Endothelial cell of umbilical vein (primary cell): ENCODE measurements at regions not wholly inside any gene's neighbourhood (a gene's known extent, or its start where the extent isn't known, plus 50 kb on each side); places are given as distances from the start of the nearest gene placed in this dataset.

ENCODE experiments used
- BruUV-seq: library from RNA; stranded (reverse); fragments of 400-500 nt; replicated peaks from 2 replicates; lab custom pipeline; 2021; lab: Mats Ljungman, UMichigan
- CTCF ChIA-PET: fragments of 300-600, 350-600 bp; sonication (Branson Sonifier 250); formaldehyde crosslinking; loops from one replicate; lab custom pipeline; 2021; ENCODE audit warnings: antibody characterized with exemption, inconsistent platforms; lab: Charles Lee
- POLR2A ChIA-PET: fragments of 300-600, 350-600 bp; sonication (Branson Sonifier 250); formaldehyde crosslinking; loops from one replicate; lab custom pipeline; 2021; ENCODE audit warnings: antibody characterized with exemption, inconsistent platforms; lab: Charles Lee
- DNase-seq: peaks from one replicate; pipeline ENCODE4 v3.0.0-alpha.2; 2011; ENCODE audit warnings: low read depth, low spot score
- FAIRE-seq: peaks from 2 replicates; lab custom pipeline; 2011; peaks lifted over from hg19 to GRCh38; lab: Jason Lieb, UNC
- H2AFZ ChIP-seq: 2 replicates; pipeline ENCODE4 v1.6.0; 2012; ENCODE audit warnings: low read depth, low read length, control low read depth, inconsistent platforms
- H3K27ac ChIP-seq: 2 replicates; pipeline ENCODE4 v1.5.1; 2011; ENCODE audit warnings: low read depth, mild to moderate bottlenecking, control low read depth, low read length, moderate library complexity; ENCODE audit not compliant: insufficient read depth
- H3K27me3 ChIP-seq, 2 experiments: 2 replicates each; pipeline versions ENCODE4 v1.6.0 to v1.6.1; 2011; ENCODE audit warnings: low read length in 2 of 2, mixed read lengths in 1 of 2; ENCODE audit not compliant: control insufficient read depth in 2 of 2, insufficient read depth in 2 of 2
- H3K36me3 ChIP-seq, 2 experiments: 2 replicates in 1 of 2; 3 replicates in 1 of 2; pipeline ENCODE4 v1.5.1; 2011; ENCODE audit warnings: low read length in 2 of 2, mild to moderate bottlenecking in 1 of 2, moderate library complexity in 1 of 2; ENCODE audit not compliant: control insufficient read depth in 2 of 2, insufficient read depth in 2 of 2; ENCODE audit errors: extremely low read depth in 1 of 2
- H3K4me1 ChIP-seq: 3 replicates; pipeline ENCODE4 v1.5.1; 2011; ENCODE audit warnings: mild to moderate bottlenecking, low read length; ENCODE audit not compliant: control insufficient read depth, insufficient read depth; ENCODE audit errors: extremely low read depth
- H3K4me2 ChIP-seq: 2 replicates; pipeline ENCODE4 v1.6.1; 2011; ENCODE audit warnings: low read length, control low read depth, mixed read lengths; ENCODE audit not compliant: insufficient read depth
- H3K4me3 ChIP-seq, 3 experiments: fragments of 200-600 bp in 1 of 3; sonication (generic), shearing (Covaris generic) in 1 of 3; replicated peaks in 1 of 3; 2 replicates each; pipeline ENCODE4 v1.5.1; 2011 to 2016; ENCODE audit warnings: control low read depth in 3 of 3, low read length in 3 of 3, mild to moderate bottlenecking in 2 of 3, inconsistent platforms in 1 of 3, low read depth in 1 of 3, moderate library complexity in 1 of 3; ENCODE audit not compliant: insufficient read depth in 1 of 3
- H3K79me2 ChIP-seq: 2 replicates; pipeline ENCODE4 v1.6.0; 2012; ENCODE audit warnings: low read length, inconsistent platforms; ENCODE audit not compliant: control insufficient read depth, insufficient read depth
- H3K9ac ChIP-seq: replicated peaks from 2 replicates; pipeline ENCODE3; 2011; ENCODE audit warnings: low read length, control low read depth; ENCODE audit not compliant: insufficient read depth; ENCODE audit errors: extremely low read depth
- H3K9me1 ChIP-seq: replicated peaks from 3 replicates; pipeline ENCODE4 v1.6.0; 2011; ENCODE audit warnings: mild to moderate bottlenecking, low read length; ENCODE audit not compliant: control insufficient read depth, insufficient read depth; ENCODE audit errors: extremely low read depth
- H3K9me3 ChIP-seq: replicated peaks from 2 replicates; pipeline ENCODE4 v1.5.1; 2012; ENCODE audit warnings: low read length, inconsistent platforms; ENCODE audit not compliant: control insufficient read depth, insufficient read depth
- H4K20me1 ChIP-seq: replicated peaks from 2 replicates; pipeline ENCODE3; 2011; ENCODE audit warnings: mild to moderate bottlenecking, low read length; ENCODE audit not compliant: control insufficient read depth, insufficient read depth; ENCODE audit errors: extremely low read depth
- EZH2 ChIP-seq: IDR thresholded peaks from 2 replicates; pipeline ENCODE4 v1.6.1; 2012; ENCODE audit warnings: borderline replicate concordance, low read depth, mild to moderate bottlenecking, moderate library complexity, low read length, inconsistent platforms; ENCODE audit not compliant: severe bottlenecking
- FOS ChIP-seq: IDR thresholded peaks from 2 replicates; pipeline ENCODE4 v1.6.1; 2011; ENCODE audit warnings: mild to moderate bottlenecking, low read length, moderate library complexity, borderline replicate concordance; ENCODE audit not compliant: insufficient read depth
- GATA2 ChIP-seq: IDR thresholded peaks from 2 replicates; pipeline ENCODE4 v1.7.0; 2011; ENCODE audit warnings: low read depth, mild to moderate bottlenecking, moderate library complexity, mixed read lengths, low read length; ENCODE audit not compliant: insufficient read length, insufficient read depth
- JUN ChIP-seq: IDR thresholded peaks from 2 replicates; pipeline ENCODE4 v1.6.1; 2011; ENCODE audit warnings: borderline replicate concordance, low read depth; ENCODE audit not compliant: insufficient read length, insufficient read depth
- MYC ChIP-seq: IDR thresholded peaks from one replicate; pipeline ENCODE4 v1.6.1; 2011; ENCODE audit warnings: mild to moderate bottlenecking, low read depth, low read length
- POLR2A ChIP-seq: IDR thresholded peaks from 2 replicates; pipeline ENCODE4 v1.6.1; 2012; ENCODE audit warnings: low read depth, mild to moderate bottlenecking, control low read depth, low read length
- POLR2AphosphoS5 ChIP-seq: IDR thresholded peaks from 2 replicates; pipeline ENCODE4 v1.6.1; 2012; ENCODE audit warnings: low read depth, mild to moderate bottlenecking, control low read depth, low read length, moderate library complexity; ENCODE audit not compliant: insufficient read depth
- dilution Hi-C: fragments of 300-500 bp; cut with MboI; formaldehyde crosslinking; loops from one replicate; pipeline ENCODE4 v1.15.0; 2019; ENCODE audit warnings: low sequenced_read_pairs; ENCODE audit not compliant: extremely low pct_ligation_motif_present
- intact Hi-C: fragments of 100-400 bp; cut with micrococcal nuclease; formaldehyde crosslinking; loops from one replicate; pipeline ENCODE4 v1.10.0; 2022
- TF ChIP-seq, protein P1 (sequence below): IDR thresholded peaks from 2 replicates; pipeline ENCODE4 v1.6.1; 2011; ENCODE audit not compliant: insufficient read depth, insufficient read length
- TF ChIP-seq, protein P2 (sequence below), 2 donors: IDR thresholded peaks; 1 replicate in 1 of 2; 2 replicates in 1 of 2; pipeline ENCODE4 v1.5.1; 2011; ENCODE audit warnings: low read length in 2 of 2, mild to moderate bottlenecking in 2 of 2, moderate library complexity in 2 of 2, control low read depth in 1 of 2, inconsistent platforms in 1 of 2, low read depth in 1 of 2; ENCODE audit not compliant: insufficient read depth in 1 of 2; ENCODE audit errors: extremely low read depth in 1 of 2

DNA sequence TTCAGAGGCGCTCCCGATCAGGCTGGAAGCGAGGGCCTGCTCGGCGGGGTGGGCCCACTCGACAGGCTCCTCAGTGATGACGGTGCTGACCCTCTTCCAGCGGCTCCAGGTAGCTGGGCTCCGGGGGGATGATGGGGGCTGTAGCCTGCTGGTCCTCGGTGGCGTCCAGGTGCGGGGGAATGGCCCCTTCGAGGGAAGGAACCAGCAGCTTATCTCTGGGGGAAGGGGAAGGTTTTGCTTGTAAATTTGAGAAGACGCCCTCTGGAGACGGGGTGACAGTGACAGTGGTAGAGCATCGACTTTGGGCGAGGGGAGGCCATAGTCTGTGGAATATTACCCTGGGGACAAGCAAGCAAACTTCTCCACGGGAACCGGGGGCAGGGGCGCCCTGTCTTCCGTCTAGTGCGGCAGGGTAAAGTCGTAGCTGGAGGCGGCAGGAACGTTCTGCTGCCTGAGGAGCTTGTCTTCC, 891.9 kb upstream of the LRRTM1 start:
- Histone ChIP-seq H3K79me2 (no peaks in the 10 kb centered on the region), H3K9me3 (peaks cover 4% of the 10 kb centered on the region), H3K9me1 (no peaks in the 10 kb centered on the region), H3K36me3 (no peaks in the 10 kb centered on the region), H3K4me2 (no peak overlapping the region), H2AFZ (no peak overlapping the region), H3K4me1 (no peaks in the 10 kb centered on the region), H3K27me3 (no peaks in the 10 kb centered on the region), H3K9ac (no peak overlapping the region), H4K20me1 (no peaks in the 10 kb centered on the region), H3K4me3 (no peak overlapping the region), H3K27ac (no peak overlapping the region)
- no TSS peak for BruUV-seq
- no peak for TF ChIP-seq POLR2A
- TF ChIP-seq JUN, result no peak
- TF ChIP-seq POLR2AphosphoS5, result no peak
- no peak for TF ChIP-seq MYC
- no peak for TF ChIP-seq FOS
- TF ChIP-seq EZH2, result no peak
- TF ChIP-seq, protein P1, sequence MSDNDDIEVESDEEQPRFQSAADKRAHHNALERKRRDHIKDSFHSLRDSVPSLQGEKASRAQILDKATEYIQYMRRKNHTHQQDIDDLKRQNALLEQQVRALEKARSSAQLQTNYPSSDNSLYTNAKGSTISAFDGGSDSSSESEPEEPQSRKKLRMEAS, result no peak
- no peak for TF ChIP-seq GATA2
- FAIRE-seq (no peak), DNase-seq (no peak)
- POLR2A ChIA-PET, result no interaction called here
- dilution Hi-C loops, result no loop called here
- CTCF ChIA-PET, result no interaction called here
- intact Hi-C loops, result no loop called here

DNA sequence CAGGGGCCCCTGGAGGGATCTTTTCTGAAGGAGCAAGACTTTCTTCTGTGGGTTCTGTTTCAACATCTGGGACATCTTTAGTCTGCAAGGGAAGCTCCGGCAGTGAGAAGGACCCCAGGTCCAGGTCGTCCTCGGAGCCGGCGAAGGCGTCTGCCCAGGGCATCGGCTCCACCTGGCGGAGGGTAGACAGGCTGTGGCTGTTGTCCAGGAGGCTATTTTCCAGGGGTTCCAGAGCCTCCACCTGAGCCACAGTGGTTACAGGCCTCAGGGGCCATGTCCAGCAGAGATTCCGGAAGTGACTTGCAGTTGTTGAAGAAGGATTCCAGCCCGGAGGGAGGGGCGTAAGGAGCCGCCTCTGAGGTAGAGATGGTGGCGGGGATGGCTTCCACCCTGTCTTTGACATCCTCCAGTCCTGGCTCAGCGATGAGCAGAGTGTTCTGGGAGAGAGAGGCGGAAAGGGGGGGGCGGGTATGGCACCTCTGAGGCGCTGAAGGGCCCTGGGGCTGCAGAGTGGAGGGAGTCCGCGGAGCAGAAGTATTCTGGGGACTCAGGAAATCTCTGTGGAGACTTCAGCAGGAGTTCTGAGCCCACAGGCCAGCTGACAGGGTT, 891.3 kb upstream of the LRRTM1 start:
- Histone ChIP-seq H3K27me3 (no peaks in the 10 kb centered on the region), H3K79me2 (no peaks in the 10 kb centered on the region), H3K4me1 (no peaks in the 10 kb centered on the region), H4K20me1 (no peaks in the 10 kb centered on the region), H3K9me1 (no peaks in the 10 kb centered on the region), H3K4me2 (no peak overlapping the region), H3K27ac (no peak overlapping the region), H3K4me3 (no peak overlapping the region), H3K36me3 (no peaks in the 10 kb centered on the region), H2AFZ (no peak overlapping the region), H3K9me3 (peaks cover 4% of the 10 kb centered on the region), H3K9ac (no peak overlapping the region)
- no TSS peak for BruUV-seq
- intact Hi-C loops (no loop called here), dilution Hi-C loops (no loop called here)
- TF ChIP-seq GATA2, result no peak
- TF ChIP-seq, protein P2, sequence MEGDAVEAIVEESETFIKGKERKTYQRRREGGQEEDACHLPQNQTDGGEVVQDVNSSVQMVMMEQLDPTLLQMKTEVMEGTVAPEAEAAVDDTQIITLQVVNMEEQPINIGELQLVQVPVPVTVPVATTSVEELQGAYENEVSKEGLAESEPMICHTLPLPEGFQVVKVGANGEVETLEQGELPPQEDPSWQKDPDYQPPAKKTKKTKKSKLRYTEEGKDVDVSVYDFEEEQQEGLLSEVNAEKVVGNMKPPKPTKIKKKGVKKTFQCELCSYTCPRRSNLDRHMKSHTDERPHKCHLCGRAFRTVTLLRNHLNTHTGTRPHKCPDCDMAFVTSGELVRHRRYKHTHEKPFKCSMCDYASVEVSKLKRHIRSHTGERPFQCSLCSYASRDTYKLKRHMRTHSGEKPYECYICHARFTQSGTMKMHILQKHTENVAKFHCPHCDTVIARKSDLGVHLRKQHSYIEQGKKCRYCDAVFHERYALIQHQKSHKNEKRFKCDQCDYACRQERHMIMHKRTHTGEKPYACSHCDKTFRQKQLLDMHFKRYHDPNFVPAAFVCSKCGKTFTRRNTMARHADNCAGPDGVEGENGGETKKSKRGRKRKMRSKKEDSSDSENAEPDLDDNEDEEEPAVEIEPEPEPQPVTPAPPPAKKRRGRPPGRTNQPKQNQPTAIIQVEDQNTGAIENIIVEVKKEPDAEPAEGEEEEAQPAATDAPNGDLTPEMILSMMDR (IDR thresholded peaks at IDR 0.05; ENCODE audit: extremely low read depth in 1 of 2, insufficient read depth in 1 of 2, low read depth in 1 of 2, low read length in 2 of 2), result no peak
- no peak for TF ChIP-seq POLR2AphosphoS5
- no peak for TF ChIP-seq POLR2A
- ChIA-PET POLR2A (no interaction called here), CTCF (no interaction called here)
- FAIRE-seq, result no peak
- no peak for DNase-seq
